ENCODE measurements at regions not wholly inside any gene's neighbourhood (a gene's known extent, or its start where the extent isn't known, plus 50 kb on each side); places are given as distances from the start of the nearest gene placed in this dataset.

DNA sequence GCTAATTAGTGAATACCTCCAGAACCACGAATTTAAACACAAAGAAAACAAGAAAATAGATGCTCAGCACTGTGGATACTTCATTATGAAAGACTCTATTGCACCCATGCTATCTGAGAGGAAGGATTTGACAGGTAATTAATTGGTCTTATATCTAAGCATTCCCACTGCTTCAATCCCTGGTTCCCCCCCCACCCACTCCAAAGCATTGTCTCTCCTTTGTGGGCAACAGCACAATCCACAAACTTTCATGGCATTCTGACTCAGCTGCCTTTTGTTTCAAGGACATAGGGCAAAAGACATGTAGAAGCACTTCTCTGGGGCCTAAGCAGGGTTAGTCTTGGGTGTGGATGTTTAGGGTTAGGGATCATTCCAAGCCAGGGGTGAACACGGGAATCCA, 551.4 kb downstream of the BUD13 start:
- DNase-seq (ENCODE audit: low read depth in 2 of 2), result no peak

GRCh38 chr11:116219171-116219635, 553.6 kb downstream of the BUD13 start:
- peak; percentile 32 to 35 for DNase-seq (ENCODE audit: low read depth in 2 of 2)

DNA sequence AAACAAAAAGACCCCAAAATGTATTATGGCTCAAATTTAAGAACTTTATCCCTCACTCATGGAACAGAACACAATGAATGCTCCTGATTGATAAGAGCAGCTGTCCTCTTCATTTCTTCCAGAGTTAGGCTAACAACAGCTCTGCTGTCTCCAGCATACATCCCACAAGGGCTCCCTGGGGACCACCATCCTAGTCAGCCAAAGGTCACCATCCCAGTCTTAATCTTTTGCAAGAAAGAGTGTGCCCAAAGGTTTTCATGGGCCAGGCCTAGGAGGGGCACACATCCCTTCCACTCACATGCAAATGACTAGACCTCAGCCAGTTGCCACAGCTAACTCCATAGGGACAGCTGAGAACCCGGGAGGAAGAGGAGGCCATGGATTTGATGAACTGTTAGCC, 555.3 kb downstream of the BUD13 start:
- DNase-seq (ENCODE audit: low read depth in 2 of 2), result no peak

- DNase-seq (ENCODE audit: low read depth in 2 of 2), result no peak
These were observed 555.8 kb downstream of the BUD13 start for GRCh38 chr11:116217006-116217405.

- DNase-seq (ENCODE audit: low read depth in 2 of 2), result no peak
These were observed 557.2 kb downstream of the BUD13 start for GRCh38 chr11:116215471-116216113.

GRCh38 chr11:116211147-116211546, 561.6 kb downstream of the BUD13 start:
- DNase-seq (ENCODE audit: low read depth in 2 of 2), result no peak

DNA sequence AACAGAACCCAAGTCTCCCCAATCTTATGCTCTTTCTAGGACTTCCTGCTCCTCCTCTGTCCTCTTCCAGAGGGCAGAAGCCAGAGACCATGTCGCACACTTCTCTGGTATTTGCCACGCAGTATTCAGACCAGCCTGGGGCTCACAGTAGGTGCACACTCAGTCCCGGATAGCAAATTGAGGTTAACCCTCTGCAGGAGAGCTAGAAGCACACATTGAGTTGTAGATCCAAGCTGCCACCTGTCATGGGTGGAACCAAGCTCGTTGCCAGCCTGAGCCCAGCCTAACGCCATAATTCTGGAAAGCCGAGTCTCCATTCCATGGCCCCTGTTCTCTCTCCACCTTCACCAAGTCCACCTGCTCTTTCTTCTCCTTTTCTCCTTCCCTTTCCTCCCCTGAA, 562.1 kb downstream of the BUD13 start:
- no peak for DNase-seq (ENCODE audit: low read depth in 2 of 2)

DNA sequence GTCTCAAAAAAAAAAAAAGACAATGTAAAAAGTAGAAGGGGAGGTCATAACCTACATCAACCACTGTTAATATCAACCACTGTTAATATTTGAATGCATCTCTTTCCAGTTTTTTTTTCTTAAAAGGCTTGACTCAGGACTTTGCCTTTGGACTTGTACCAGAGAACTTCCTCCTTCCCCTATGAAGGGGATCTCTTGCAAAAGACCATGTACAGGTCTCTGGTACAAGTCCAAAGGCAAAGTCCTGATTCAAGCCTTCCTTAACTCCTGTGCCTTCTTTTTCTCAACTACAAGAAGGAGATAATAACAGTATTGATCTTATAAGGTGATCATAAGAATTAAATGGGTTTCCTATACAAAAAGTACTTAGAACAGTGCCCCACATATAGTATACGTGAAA, 563.5 kb downstream of the BUD13 start:
- DNase-seq (ENCODE audit: low read depth in 2 of 2), result no peak

DNA sequence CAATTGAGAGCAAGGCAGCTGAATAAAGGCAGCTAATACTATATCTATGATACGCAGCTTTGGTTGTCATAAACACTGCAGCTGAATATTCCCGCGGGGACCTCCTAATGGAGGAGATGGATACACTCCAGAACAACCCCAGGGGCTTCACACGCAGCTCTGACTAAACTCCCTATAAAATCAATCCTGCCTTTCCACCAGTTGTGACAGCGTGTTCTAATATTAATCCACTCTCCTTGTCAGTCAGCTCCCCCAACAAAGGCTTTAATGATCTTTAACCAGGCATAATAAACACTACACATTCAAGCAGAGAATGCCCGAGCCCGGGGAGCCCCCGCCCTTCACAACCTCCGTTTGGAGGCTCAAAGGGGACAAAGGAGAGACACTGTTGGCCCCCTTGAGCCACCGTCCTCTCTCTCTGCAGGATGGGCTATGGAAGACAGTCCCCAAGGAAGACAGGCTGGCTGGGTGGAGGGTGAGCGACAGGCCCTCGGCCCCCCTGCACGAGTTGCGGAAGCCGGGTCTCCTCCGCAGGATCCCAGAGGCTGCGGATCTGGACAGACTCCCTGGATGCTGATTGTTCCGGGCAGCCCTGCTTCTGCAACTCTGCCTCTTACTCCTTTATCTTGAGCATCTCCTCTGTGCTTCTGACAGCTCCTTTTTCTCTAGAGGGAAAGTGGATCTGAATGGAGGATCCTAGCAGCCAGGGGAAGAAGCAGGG, 565.2 kb downstream of the BUD13 start:
- DNase-seq (ENCODE audit: low read depth in 2 of 2), result no peak

DNA sequence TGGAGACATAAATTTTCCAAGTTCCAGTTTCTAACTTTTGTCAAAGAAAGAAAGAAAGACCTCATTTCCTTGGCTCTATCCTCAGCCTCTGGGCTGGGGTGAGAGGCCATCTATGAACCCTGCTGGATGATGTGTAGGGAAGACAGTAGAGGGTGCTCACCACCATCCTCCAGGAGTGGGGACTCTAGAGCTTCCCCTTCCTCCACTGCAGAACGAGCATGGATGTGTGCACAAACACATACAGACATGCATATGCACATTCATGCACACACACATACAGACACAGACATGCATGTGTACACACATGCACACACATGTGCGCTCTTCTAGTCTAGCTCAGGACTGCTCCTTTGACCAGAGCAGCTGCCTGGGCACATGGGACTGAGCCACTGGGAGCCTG, 565.8 kb downstream of the BUD13 start:
- no peak for DNase-seq (ENCODE audit: low read depth in 2 of 2)

DNA sequence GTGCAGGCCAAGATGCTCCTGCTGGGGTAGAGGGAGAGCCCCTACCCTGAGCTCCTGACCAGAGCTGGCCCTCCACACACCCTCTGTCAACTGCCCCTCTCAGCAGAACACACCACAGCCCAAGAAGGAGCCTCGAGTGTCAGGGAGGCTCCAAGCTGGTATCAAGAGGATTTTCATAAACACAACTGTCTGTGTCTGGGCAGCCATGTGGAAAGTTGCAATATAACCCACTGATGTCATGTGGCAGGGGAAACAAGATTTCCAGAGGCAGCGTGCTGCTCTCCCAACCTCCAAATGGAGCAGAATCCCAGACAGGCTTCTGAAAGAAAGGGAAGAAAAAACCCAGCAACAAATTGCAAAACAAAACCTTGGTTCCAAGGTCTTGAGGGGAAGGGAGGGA, 569.9 kb downstream of the BUD13 start:
- no peak for DNase-seq (ENCODE audit: low read depth in 2 of 2)

GRCh38 chr11:116200564-116200963, 572.2 kb downstream of the BUD13 start:
- DNase-seq (ENCODE audit: low read depth in 2 of 2), result no peak

DNA sequence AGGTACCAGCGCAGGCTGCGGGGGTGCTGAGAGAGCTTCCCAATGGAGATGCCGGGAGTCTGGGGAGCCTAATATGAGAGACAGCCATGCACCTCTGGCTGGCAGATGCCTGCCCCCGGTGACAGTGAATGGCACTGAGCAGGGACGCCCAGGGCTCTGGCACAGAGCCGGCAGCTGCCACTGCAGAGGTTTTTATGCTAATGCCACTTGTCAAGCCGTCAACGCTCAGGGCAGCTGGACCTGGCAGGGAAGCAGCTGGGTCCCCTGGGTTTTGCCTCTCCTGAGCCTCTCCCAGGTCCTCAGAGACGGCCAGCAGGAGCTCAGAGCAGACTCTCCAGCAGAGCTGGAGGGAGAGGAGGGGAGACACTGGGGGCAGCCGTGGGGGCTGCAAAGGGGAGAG, 573.6 kb downstream of the BUD13 start:
- DNase-seq (ENCODE audit: low read depth in 2 of 2), result no peak

- no peak for DNase-seq (ENCODE audit: low read depth in 2 of 2)
These were observed 578.5 kb downstream of the BUD13 start for GRCh38 chr11:116194156-116194904.

- DNase-seq (ENCODE audit: low read depth in 2 of 2), result peak; percentile 71 to 75
These were observed 579.3 kb downstream of the BUD13 start for GRCh38 chr11:116193321-116194131.

- DNase-seq (ENCODE audit: low read depth in 2 of 2), result no peak
These were observed 580.1 kb downstream of the BUD13 start for GRCh38 chr11:116192509-116193210.

DNA sequence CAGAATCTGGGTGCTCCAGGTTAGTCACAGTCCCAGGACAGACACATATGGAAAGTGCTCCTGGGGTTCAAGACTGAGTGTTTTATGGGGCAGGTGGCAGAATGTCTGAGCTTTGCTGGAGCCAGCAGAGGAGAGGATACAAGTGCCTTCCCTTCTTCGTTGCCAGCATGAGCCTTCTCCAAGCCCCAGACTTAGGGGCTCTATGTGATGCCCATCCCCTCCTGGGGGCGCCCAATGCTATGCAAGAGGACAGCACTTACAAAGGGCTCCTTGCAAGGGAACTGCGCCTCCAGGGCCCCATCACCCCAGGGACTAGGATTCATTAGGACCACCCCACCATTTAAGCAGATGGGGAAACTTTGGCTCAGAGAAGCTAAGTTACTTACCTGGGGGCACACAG, 581.9 kb downstream of the BUD13 start:
- DNase-seq (ENCODE audit: low read depth in 2 of 2), result no peak

- DNase-seq (ENCODE audit: low read depth in 2 of 2), result no peak
These were observed 583.2 kb downstream of the BUD13 start for GRCh38 chr11:116189408-116190170.

DNA sequence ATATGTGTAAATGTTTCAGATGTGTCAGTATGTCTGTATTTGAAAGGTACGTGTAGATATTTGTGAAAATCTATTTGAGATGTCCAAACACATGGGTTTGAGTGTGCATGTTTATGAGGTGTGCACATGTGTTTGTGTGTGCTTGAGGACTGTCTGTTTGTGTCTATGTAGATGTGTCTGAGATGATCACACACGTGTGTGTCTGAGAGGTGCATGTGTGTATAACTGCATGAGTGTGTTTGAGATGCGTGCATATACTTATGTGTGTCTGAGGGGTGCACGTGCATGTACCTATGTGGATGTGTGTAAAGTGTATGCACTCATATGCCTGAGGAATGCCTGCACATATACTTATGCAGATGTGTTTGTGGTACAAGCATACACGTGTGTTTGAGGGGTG, 584.4 kb downstream of the BUD13 start:
- DNase-seq (ENCODE audit: low read depth in 2 of 2), result no peak

GRCh38 chr11:116187026-116187425, 585.8 kb downstream of the BUD13 start:
- DNase-seq (ENCODE audit: low read depth in 2 of 2), result no peak

- DNase-seq (ENCODE audit: low read depth in 2 of 2), result no peak
These were observed 587.2 kb downstream of the BUD13 start for GRCh38 chr11:116185551-116185950.
